ENCODE measurements at regions not wholly inside any gene's neighbourhood (a gene's known extent, or its start where the extent isn't known, plus 50 kb on each side); places are given as distances from the start of the nearest gene placed in this dataset.

DNA sequence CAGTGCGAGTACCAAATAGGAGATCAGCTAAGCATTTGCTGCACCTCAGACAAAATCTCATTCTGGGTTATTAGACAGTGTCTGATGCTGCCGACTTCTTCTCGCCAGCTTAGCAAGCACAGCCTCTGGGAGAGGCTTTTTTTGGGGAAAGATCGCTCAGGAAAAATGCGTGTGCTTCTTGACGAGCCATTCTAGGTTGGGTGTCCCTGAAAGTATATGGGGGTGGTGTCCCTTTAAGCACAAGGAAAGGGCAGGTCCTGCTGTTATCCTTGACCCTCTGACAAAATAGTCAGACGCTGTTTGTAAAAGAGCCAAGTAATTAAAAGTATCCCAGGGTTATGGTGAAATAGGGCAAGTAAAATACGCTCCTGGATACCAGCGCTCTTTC is 540.1 kb upstream of the FZD8 start:
- Histone ChIP-seq H3K36me3 (no peaks in the 10 kb centered on the region), H3K4me3 (no peak overlapping the region), H3K27me3 (no peaks in the 10 kb centered on the region), H3K27ac (peak overlapping the region; percentile 2 to 8), H3K4me1 (peaks cover 2 to 21% of the 10 kb centered on the region in 2 donors), H3K9me3 (no peaks in the 10 kb centered on the region)
- TF ChIP-seq CTCF (IDR thresholded peaks at IDR 0.05) = no peak
- no peak for DNase-seq (ENCODE audit: low spot score)

DNA sequence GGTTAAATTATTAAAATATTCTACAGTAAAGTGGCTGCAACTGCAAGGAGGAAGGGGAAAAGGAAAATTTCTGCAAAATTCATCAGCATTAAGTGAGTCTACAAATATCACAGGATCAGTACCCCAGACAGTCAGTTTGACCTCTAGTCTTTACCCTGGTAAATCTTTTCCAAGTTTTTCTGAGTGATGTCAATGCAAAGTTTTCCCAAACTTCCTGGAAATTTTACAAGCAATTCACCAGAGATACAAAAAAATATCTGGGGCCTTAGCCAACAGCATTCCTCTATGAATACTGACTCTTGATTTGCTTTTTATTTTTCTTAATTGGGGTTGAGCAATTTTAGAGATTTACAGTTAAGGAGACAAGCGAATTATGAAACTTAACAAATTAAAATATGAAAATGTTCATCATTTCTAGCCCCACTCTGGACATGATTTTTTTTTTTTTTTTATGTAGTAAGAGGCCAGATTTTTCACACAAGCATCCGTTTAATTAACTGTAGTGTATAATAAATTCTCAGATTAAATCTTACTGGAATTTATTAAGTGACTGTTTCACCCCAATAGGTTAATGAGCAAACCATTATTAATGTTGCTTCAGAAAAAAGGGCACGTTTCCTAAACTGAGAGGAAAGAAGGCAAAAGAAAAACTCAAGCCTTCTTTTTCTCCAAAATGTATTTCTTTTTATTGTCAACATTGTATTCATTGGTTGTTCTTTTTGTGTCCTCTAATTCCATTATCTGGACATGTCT is 539.5 kb upstream of the FZD8 start:
- Histone ChIP-seq H3K4me3 (no peak overlapping the region), H3K9me3 (no peaks in the 10 kb centered on the region), H3K27ac (peak overlapping the region in 1 of 2 donors; percentile 8), H3K36me3 (no peaks in the 10 kb centered on the region), H3K27me3 (no peaks in the 10 kb centered on the region), H3K4me1 (peaks cover 0 to 21% of the 10 kb centered on the region in 2 donors)
- DNase-seq (ENCODE audit: low spot score) = no peak
- no peak for TF ChIP-seq CTCF (IDR thresholded peaks at IDR 0.05)

DNA sequence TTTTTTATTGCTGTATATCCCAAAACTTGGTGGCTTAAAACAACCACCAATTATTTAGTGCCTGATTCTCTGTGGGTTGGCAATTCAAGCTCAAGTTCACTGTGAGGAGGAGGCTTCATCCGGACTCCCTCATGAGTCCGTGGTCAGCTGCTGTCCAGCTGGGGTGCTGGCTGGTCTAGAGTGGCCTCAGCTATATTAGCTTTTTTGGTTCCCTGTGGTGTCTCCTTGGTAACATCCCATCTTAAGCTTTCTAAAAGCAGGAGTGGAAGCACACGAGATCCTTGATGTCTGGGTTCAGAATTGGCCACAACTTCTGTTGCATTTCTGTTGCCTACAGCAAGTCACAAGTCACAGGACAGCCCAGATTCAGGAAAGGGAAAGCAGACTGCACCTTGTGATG is 536.5 kb upstream of the FZD8 start:
- Histone ChIP-seq H3K27me3 (no peaks in the 10 kb centered on the region), H3K27ac (no peak overlapping the region), H3K4me1 (peaks cover 0 to 21% of the 10 kb centered on the region in 2 donors), H3K36me3 (no peaks in the 10 kb centered on the region), H3K4me3 (no peak overlapping the region), H3K9me3 (no peaks in the 10 kb centered on the region)
- no peak for TF ChIP-seq CTCF (IDR thresholded peaks at IDR 0.05)
- DNase-seq (ENCODE audit: low spot score) = no peak

DNA sequence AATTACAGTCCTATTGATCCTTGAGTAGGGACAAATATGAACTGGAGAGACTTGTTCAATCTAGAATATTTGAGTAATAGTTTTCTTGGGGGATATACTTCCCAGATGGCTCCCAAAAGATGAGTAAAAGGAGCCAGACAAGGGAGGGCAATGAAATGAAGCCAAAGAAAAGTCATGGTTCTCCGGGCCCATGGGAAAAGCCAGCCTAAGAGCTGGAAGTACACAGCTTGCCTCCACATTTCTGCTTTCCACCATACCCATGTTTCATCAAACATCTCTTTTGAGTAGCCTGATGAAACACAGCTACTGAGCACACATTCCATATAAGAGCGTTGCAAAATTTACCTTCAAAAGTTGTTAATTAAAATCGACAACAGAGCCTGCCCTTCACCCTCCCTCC is 535.0 kb upstream of the FZD8 start:
- no peak for DNase-seq (ENCODE audit: low spot score)
- TF ChIP-seq CTCF (IDR thresholded peaks at IDR 0.05) = no peak
- Histone ChIP-seq H3K27me3 (no peaks in the 10 kb centered on the region), H3K27ac (no peak overlapping the region), H3K9me3 (no peaks in the 10 kb centered on the region), H3K4me3 (no peak overlapping the region), H3K4me1 (peaks cover 0 to 25% of the 10 kb centered on the region in 2 donors), H3K36me3 (no peaks in the 10 kb centered on the region)

DNA sequence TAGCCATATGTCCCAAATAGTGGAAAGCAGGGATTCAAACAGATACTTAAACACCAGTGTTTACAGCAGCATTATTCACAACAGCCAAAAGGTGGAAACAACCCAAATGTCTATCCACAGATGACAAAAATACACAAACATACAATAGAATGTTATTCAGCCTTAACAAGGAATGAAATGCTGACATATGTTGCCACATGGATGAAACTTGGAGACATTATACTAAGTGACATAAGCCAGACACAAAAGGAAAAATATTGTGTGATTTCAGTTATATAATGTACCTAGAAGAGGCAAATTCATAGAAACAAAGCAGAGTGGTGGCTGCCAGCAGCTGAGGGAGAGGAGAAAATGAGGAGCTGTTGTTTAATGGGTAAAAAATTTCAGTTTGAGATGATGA is 533.9 kb upstream of the FZD8 start:
- no peak for TF ChIP-seq CTCF (IDR thresholded peaks at IDR 0.05)
- no peak overlapping the region for H3K27ac ChIP-seq
- DNase-seq (ENCODE audit: low spot score) = no peak
- no peaks in the 10 kb centered on the region for H3K27me3 ChIP-seq
- no peak overlapping the region for H3K4me3 ChIP-seq
- no peaks in the 10 kb centered on the region for H3K9me3 ChIP-seq
- H3K36me3 ChIP-seq = no peaks in the 10 kb centered on the region
- H3K4me1 ChIP-seq = peaks cover 0 to 23% of the 10 kb centered on the region in 2 donors

DNA sequence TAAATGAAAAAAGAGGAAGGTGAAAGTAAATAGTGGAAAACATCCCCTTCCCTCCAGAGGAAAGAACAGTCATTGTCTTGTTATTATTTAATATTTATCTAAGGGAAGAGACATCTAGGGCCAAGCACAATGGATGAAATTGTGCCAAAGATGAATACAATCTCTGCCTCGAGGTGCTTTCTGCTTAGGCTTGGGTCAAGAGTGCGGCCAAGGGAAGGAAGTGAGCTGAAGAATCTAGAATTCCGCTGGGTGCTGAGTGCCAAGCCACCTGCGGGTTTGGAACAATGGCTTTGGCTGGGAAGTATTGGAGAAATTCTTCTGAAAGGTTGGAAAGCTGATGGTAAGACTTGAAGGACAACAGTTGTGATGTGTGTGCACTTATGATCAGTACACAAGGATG is 531.3 kb upstream of the FZD8 start:
- TF ChIP-seq CTCF (IDR thresholded peaks at IDR 0.05) = no peak
- Histone ChIP-seq H3K27ac (no peak overlapping the region), H3K36me3 (no peaks in the 10 kb centered on the region), H3K9me3 (no peaks in the 10 kb centered on the region), H3K4me3 (no peak overlapping the region), H3K27me3 (no peaks in the 10 kb centered on the region), H3K4me1 (peaks cover 0 to 23% of the 10 kb centered on the region in 2 donors)
- DNase-seq (ENCODE audit: low spot score) = no peak

Measured in right atrium auricular region (tissue), 2 donors.